Keratinocyte (primary cell): ENCODE measurements at regions not wholly inside any gene's neighbourhood (a gene's known extent, or its start where the extent isn't known, plus 50 kb on each side); places are given as distances from the start of the nearest gene placed in this dataset.

Experiments
- DNase-seq: peaks from one replicate; pipeline ENCODE4 v3.0.0-alpha.2; 2011; ENCODE audit warnings: low read depth, missing footprints, low spot score
- FAIRE-seq: peaks from 2 replicates; lab custom pipeline; 2011; peaks lifted over from hg19 to GRCh38; lab: Jason Lieb, UNC
- H2AFZ ChIP-seq: 2 replicates; pipeline ENCODE4 v1.6.0; 2012; ENCODE audit warnings: low read length, control low read depth, inconsistent platforms; ENCODE audit not compliant: control insufficient read depth
- H3K27ac ChIP-seq: 2 replicates; pipeline ENCODE4 v1.5.1; 2011; ENCODE audit warnings: low read length; ENCODE audit not compliant: control insufficient read depth, insufficient read depth
- H3K27me3 ChIP-seq: 3 replicates; pipeline ENCODE4 v1.6.0; 2011; ENCODE audit warnings: low read length; ENCODE audit not compliant: control insufficient read depth, insufficient read depth; ENCODE audit errors: extremely low read depth
- H3K36me3 ChIP-seq, 2 experiments: 2 replicates in 1 of 2; 3 replicates in 1 of 2; pipeline ENCODE4 v1.5.1; 2011; ENCODE audit warnings: low read length in 2 of 2, mild to moderate bottlenecking in 1 of 2; ENCODE audit not compliant: control insufficient read depth in 2 of 2, insufficient read depth in 2 of 2; ENCODE audit errors: extremely low read depth in 1 of 2
- H3K4me1 ChIP-seq: 3 replicates; pipeline ENCODE4 v1.5.1; 2011; ENCODE audit warnings: low read length; ENCODE audit not compliant: control insufficient read depth, insufficient read depth; ENCODE audit errors: extremely low read depth
- H3K4me2 ChIP-seq: 3 replicates; pipeline ENCODE4 v1.6.0; 2011; ENCODE audit warnings: low read depth, low read length; ENCODE audit not compliant: control insufficient read depth, insufficient read depth; ENCODE audit errors: extremely low read depth
- H3K4me3 ChIP-seq, 3 experiments: fragments of 200-600 bp in 1 of 3; sonication (generic) in 1 of 3; 2 replicates in 2 of 3; 3 replicates in 1 of 3; pipeline ENCODE4 v1.5.1; 2011 to 2016; ENCODE audit warnings: low read length in 3 of 3, mild to moderate bottlenecking in 3 of 3, control low read depth in 2 of 3, inconsistent platforms in 1 of 3, low read depth in 1 of 3, mixed read lengths in 1 of 3, mixed run types in 1 of 3, moderate library complexity in 1 of 3; ENCODE audit not compliant: control insufficient read depth in 2 of 3, insufficient read depth in 2 of 3; ENCODE audit errors: extremely low read depth in 1 of 3
- H3K79me2 ChIP-seq: 2 replicates; pipeline ENCODE4 v1.6.0; 2012; ENCODE audit warnings: low read length; ENCODE audit not compliant: control insufficient read depth, insufficient read depth
- H3K9ac ChIP-seq: 3 replicates; pipeline ENCODE4 v1.6.0; 2011; ENCODE audit warnings: low read length; ENCODE audit not compliant: control insufficient read depth, insufficient read depth; ENCODE audit errors: extremely low read depth
- H3K9me1 ChIP-seq: 3 replicates; pipeline ENCODE4 v1.6.0; 2011; ENCODE audit warnings: low read length; ENCODE audit not compliant: control insufficient read depth, insufficient read depth; ENCODE audit errors: extremely low read depth
- H3K9me3 ChIP-seq: 2 replicates; pipeline ENCODE4 v1.5.1; 2012; ENCODE audit warnings: low read depth, low read length; ENCODE audit not compliant: control insufficient read depth
- H4K20me1 ChIP-seq: 3 replicates; pipeline ENCODE4 v1.6.0; 2011; ENCODE audit warnings: low read length; ENCODE audit not compliant: control insufficient read depth, insufficient read depth; ENCODE audit errors: extremely low read depth
- CTCF ChIP-seq, 3 experiments: IDR thresholded peaks in 1 of 3; conservative IDR thresholded peaks in 1 of 3; optimal IDR thresholded peaks in 1 of 3; 2 replicates in 2 of 3; 3 replicates in 1 of 3; pipeline versions ENCODE3 to v1.5.1; 2011; ENCODE audit warnings: low read length in 3 of 3, mild to moderate bottlenecking in 3 of 3, moderate library complexity in 2 of 3, control low read depth in 1 of 3, inconsistent platforms in 1 of 3; ENCODE audit not compliant: insufficient read depth in 2 of 3; ENCODE audit errors: extremely low read depth in 1 of 3
- EZH2 ChIP-seq: IDR thresholded peaks from one replicate; pipeline ENCODE4 v1.6.1; 2012; ENCODE audit warnings: inconsistent platforms, mild to moderate bottlenecking, low read length, moderate library complexity
- dilution Hi-C: fragments of 300-500 bp; cut with MboI; formaldehyde crosslinking; loops from one replicate; pipeline ENCODE4 v1.7.0; 2020; ENCODE audit warnings: low sequenced_read_pairs; ENCODE audit not compliant: extremely low pct_ligation_motif_present

GRCh38 chr4:93888308-93888707 is 59.8 kb downstream of the ATOH1 start:
- H3K4me1 ChIP-seq = no peaks in the 10 kb centered on the region
- no peaks in the 10 kb centered on the region for H3K27me3 ChIP-seq
- dilution Hi-C loops = no loop called here
- H3K79me2 ChIP-seq = no peaks in the 10 kb centered on the region
- H3K36me3 ChIP-seq = no peaks in the 10 kb centered on the region
- no peak overlapping the region for H3K4me3 ChIP-seq
- DNase-seq (no peak), FAIRE-seq (no peak)
- H3K9me3 ChIP-seq = no peaks in the 10 kb centered on the region
- TF ChIP-seq EZH2 (no peak), CTCF (optimal IDR thresholded peaks at IDR 0.05 in 1 of 3, IDR thresholded peaks at IDR 0.05 in 1 of 3, conservative IDR thresholded peaks at IDR 0.05 in 1 of 3; ENCODE audit: extremely low read depth in 1 of 3, insufficient read depth in 2 of 3, low read length in 3 of 3) (no peak)
- H3K4me2 ChIP-seq = no peak overlapping the region
- H2AFZ ChIP-seq = no peak overlapping the region
- no peaks in the 10 kb centered on the region for H3K9me1 ChIP-seq
- H4K20me1 ChIP-seq = no peaks in the 10 kb centered on the region
- H3K27ac ChIP-seq = no peak overlapping the region
- H3K9ac ChIP-seq = no peak overlapping the region

- DNase-seq = no peak
- no peaks in the 10 kb centered on the region for H4K20me1 ChIP-seq
- no peaks in the 10 kb centered on the region for H3K79me2 ChIP-seq
- TF ChIP-seq EZH2 = no peak
- TF ChIP-seq CTCF (optimal IDR thresholded peaks at IDR 0.05 in 1 of 3, IDR thresholded peaks at IDR 0.05 in 1 of 3, conservative IDR thresholded peaks at IDR 0.05 in 1 of 3; ENCODE audit: extremely low read depth in 1 of 3, insufficient read depth in 2 of 3, low read length in 3 of 3) = no peak
- H3K4me1 ChIP-seq = no peaks in the 10 kb centered on the region
- H3K9ac ChIP-seq = no peak overlapping the region
- H3K27ac ChIP-seq = no peak overlapping the region
- H3K4me2 ChIP-seq = no peak overlapping the region
- no peaks in the 10 kb centered on the region for H3K9me3 ChIP-seq
- no peak overlapping the region for H3K4me3 ChIP-seq
- no peaks in the 10 kb centered on the region for H3K36me3 ChIP-seq
- dilution Hi-C loops = no loop called here
- H3K9me1 ChIP-seq = no peaks in the 10 kb centered on the region
- no peaks in the 10 kb centered on the region for H3K27me3 ChIP-seq
- no peak overlapping the region for H2AFZ ChIP-seq
- FAIRE-seq = no peak
These were observed 60.2 kb downstream of the ATOH1 start for GRCh38 chr4:93888768-93889167.
